Stimulated activated naive CD4-positive, alpha-beta T cell treated with Interleukin-2 at 50 U/mL for 16 hours (primary cell): ENCODE measurements at regions not wholly inside any gene's neighbourhood (a gene's known extent, or its start where the extent isn't known, plus 50 kb on each side); places are given as distances from the start of the nearest gene placed in this dataset.

Experiments
- DNase-seq: peaks from one replicate; lab custom pipeline; 2025; lab: John Stamatoyannopoulos, UW

- DNase-seq = no peak
These were observed 644.7 kb upstream of the KLF12 start for GRCh38 chr13:74778946-74779345.

- no peak for DNase-seq
These were observed 643.9 kb upstream of the KLF12 start for GRCh38 chr13:74778087-74778486.

- no peak for DNase-seq
These were observed 640.1 kb upstream of the KLF12 start for GRCh38 chr13:74774264-74774663.

GRCh38 chr13:74773248-74773647 is 639.0 kb upstream of the KLF12 start:
- DNase-seq = no peak

GRCh38 chr13:74771964-74772363 is 637.8 kb upstream of the KLF12 start:
- DNase-seq = no peak

- no peak for DNase-seq
These were observed 636.2 kb upstream of the KLF12 start for GRCh38 chr13:74770361-74770760.

GRCh38 chr13:74769333-74769732 is 635.1 kb upstream of the KLF12 start:
- no peak for DNase-seq

GRCh38 chr13:74768521-74769085 is 634.4 kb upstream of the KLF12 start:
- DNase-seq = no peak

GRCh38 chr13:74767050-74767449 is 632.8 kb upstream of the KLF12 start:
- no peak for DNase-seq

- DNase-seq = no peak
These were observed 631.8 kb upstream of the KLF12 start for GRCh38 chr13:74765955-74766354.

- DNase-seq = no peak
These were observed 627.9 kb upstream of the KLF12 start for GRCh38 chr13:74761801-74762757.

GRCh38 chr13:74758188-74758587 is 624.0 kb upstream of the KLF12 start:
- no peak for DNase-seq

- DNase-seq = no peak
These were observed 620.9 kb upstream of the KLF12 start for GRCh38 chr13:74755065-74755464.

- no peak for DNase-seq
These were observed 617.5 kb upstream of the KLF12 start for GRCh38 chr13:74751739-74752138.

GRCh38 chr13:74747186-74747955 is 613.2 kb upstream of the KLF12 start:
- DNase-seq = no peak

GRCh38 chr13:74743992-74744391 is 609.8 kb upstream of the KLF12 start:
- DNase-seq = no peak

GRCh38 chr13:74741732-74742131 is 607.5 kb upstream of the KLF12 start:
- DNase-seq = no peak

- no peak for DNase-seq
These were observed 598.7 kb upstream of the KLF12 start for GRCh38 chr13:74732736-74733385.

- DNase-seq = no peak
These were observed 597.5 kb upstream of the KLF12 start for GRCh38 chr13:74731731-74732130.

- DNase-seq = no peak
These were observed 596.5 kb upstream of the KLF12 start for GRCh38 chr13:74730556-74731331.

- DNase-seq = no peak
These were observed 592.0 kb upstream of the KLF12 start for GRCh38 chr13:74726206-74726605.
